WTC11 (cell line): ENCODE measurements at regions not wholly inside any gene's neighbourhood (a gene's known extent, or its start where the extent isn't known, plus 50 kb on each side); places are given as distances from the start of the nearest gene placed in this dataset.

Source experiments
- CTCF ChIP-seq: fragments of 200-600 bp; IDR thresholded peaks from 2 replicates; pipeline ENCODE4 v1.8.0; 2022; ENCODE audit warnings: antibody characterized with exemption
- E2F4 ChIP-seq: sonication (generic); formaldehyde crosslinking; IDR thresholded peaks from 2 replicates; pipeline ENCODE4 v1.8.1; 2022; ENCODE audit warnings: low read depth, mild to moderate bottlenecking, moderate library complexity, missing genetic modification reagents, borderline replicate concordance

GRCh38 chr12:108050696-108051095 lies 78.4 kb upstream of the WSCD2 start:
- no peak for TF ChIP-seq CTCF
- no peak for TF ChIP-seq E2F4 (CRISPR knock-in tag)
